Smooth muscle cell (in vitro differentiated cells): ENCODE measurements at regions not wholly inside any gene's neighbourhood (a gene's known extent, or its start where the extent isn't known, plus 50 kb on each side); places are given as distances from the start of the nearest gene placed in this dataset.

Experiments used
- DNase-seq: peaks from one replicate; lab custom pipeline; 2025; ENCODE audit not compliant: unreplicated experiment; lab: John Stamatoyannopoulos, UW
- H2AFZ ChIP-seq: fragments of 200-600 bp; sonication (generic); 2 replicates; pipeline ENCODE4 v1.6.0; 2016; ENCODE audit warnings: antibody characterized with exemption, low read depth, mild to moderate bottlenecking
- H3F3A ChIP-seq: fragments of 200-600 bp; sonication (generic); 2 replicates; pipeline ENCODE4 v1.6.0; 2017; ENCODE audit warnings: antibody characterized with exemption, low read depth
- H3K27ac ChIP-seq: fragments of 200-600 bp; sonication (generic); 2 replicates; pipeline ENCODE4 v1.5.1; 2016; ENCODE audit warnings: low read depth, mild to moderate bottlenecking
- H3K27me3 ChIP-seq: fragments of 200-600 bp; sonication (generic); 2 replicates; pipeline ENCODE4 v1.6.1; 2016; ENCODE audit warnings: low read depth, mild to moderate bottlenecking
- H3K36me3 ChIP-seq: fragments of 200-600 bp; sonication (generic); 2 replicates; pipeline ENCODE4 v1.5.1; 2016; ENCODE audit warnings: low read depth
- H3K4me1 ChIP-seq: fragments of 200-600 bp; sonication (generic); 2 replicates; pipeline ENCODE4 v1.5.1; 2016; ENCODE audit warnings: low read depth
- H3K4me2 ChIP-seq: fragments of 200-600 bp; sonication (generic); 2 replicates; pipeline ENCODE4 v1.6.0; 2016; ENCODE audit warnings: mild to moderate bottlenecking
- H3K4me3 ChIP-seq: fragments of 200-600 bp; sonication (generic); 2 replicates; pipeline ENCODE4 v1.5.1; 2016; ENCODE audit warnings: mild to moderate bottlenecking
- H3K79me2 ChIP-seq: fragments of 200-600 bp; sonication (generic); 2 replicates; pipeline ENCODE4 v1.6.0; 2016; ENCODE audit warnings: low read depth, mild to moderate bottlenecking
- H3K9ac ChIP-seq: fragments of 200-600 bp; sonication (generic); 2 replicates; pipeline ENCODE4 v1.6.0; 2016; ENCODE audit warnings: low read depth
- H3K9me3 ChIP-seq: fragments of 200-600 bp; sonication (generic); replicated peaks from 2 replicates; pipeline ENCODE4 v1.5.1; 2016; ENCODE audit warnings: low read depth
- H4K20me1 ChIP-seq: fragments of 200-600 bp; sonication (generic); 2 replicates; pipeline ENCODE4 v1.6.0; 2016; ENCODE audit warnings: low read depth
- WGBS: methylation state at CpG from one replicate; pipeline ENCODE4 v1.1.7; 2016; ENCODE audit warnings: low lambda C conversion rate; 5-methylcytosine and 5-hydroxymethylcytosine counted together
- TF ChIP-seq, protein P1 (sequence below): fragments of 200-600 bp; sonication (generic); IDR thresholded peaks from 2 replicates; pipeline ENCODE4 v1.5.1; 2017; ENCODE audit warnings: borderline replicate concordance, mild to moderate bottlenecking, antibody characterized with exemption; ENCODE audit not compliant: insufficient read depth, poor library complexity, severe bottlenecking

DNA sequence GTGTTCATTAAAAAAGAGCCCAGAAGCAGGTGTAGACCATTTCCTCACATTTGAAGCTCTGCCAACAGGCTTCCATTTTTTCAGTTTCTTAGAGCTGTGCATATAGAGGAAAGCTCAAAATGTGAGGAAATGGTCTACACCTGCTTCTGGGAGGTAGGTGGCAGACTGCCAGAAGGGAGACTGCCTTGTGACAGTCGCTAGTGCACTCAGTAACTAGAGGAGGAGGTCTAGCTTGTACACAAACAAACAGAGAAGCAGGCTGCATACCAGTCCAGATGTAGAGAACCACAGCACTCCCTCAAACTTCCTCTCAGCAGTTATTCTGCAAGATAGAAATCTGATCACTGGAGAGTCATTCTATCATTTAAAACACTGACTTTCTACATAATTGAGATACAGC lies 800.2 kb downstream of the EFNB2 start:
- no peaks in the 10 kb centered on the region for H3K9me3 ChIP-seq
- no peak for DNase-seq
- H3K27ac ChIP-seq: no peak overlapping the region
- no peaks in the 10 kb centered on the region for H3K27me3 ChIP-seq
- H3K4me3 ChIP-seq: no peak overlapping the region
- H2AFZ ChIP-seq: no peak overlapping the region
- no peaks in the 10 kb centered on the region for H3F3A ChIP-seq
- H3K4me2 ChIP-seq: no peak overlapping the region
- H3K4me1 ChIP-seq: no peaks in the 10 kb centered on the region
- H3K36me3 ChIP-seq: no peaks in the 10 kb centered on the region
- no peaks in the 10 kb centered on the region for H4K20me1 ChIP-seq
- 64% methylated on average over 1 of the region's 1 CpG for WGBS
- no peak overlapping the region for H3K9ac ChIP-seq
- TF ChIP-seq, protein P1, sequence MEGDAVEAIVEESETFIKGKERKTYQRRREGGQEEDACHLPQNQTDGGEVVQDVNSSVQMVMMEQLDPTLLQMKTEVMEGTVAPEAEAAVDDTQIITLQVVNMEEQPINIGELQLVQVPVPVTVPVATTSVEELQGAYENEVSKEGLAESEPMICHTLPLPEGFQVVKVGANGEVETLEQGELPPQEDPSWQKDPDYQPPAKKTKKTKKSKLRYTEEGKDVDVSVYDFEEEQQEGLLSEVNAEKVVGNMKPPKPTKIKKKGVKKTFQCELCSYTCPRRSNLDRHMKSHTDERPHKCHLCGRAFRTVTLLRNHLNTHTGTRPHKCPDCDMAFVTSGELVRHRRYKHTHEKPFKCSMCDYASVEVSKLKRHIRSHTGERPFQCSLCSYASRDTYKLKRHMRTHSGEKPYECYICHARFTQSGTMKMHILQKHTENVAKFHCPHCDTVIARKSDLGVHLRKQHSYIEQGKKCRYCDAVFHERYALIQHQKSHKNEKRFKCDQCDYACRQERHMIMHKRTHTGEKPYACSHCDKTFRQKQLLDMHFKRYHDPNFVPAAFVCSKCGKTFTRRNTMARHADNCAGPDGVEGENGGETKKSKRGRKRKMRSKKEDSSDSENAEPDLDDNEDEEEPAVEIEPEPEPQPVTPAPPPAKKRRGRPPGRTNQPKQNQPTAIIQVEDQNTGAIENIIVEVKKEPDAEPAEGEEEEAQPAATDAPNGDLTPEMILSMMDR: no peak
- no peaks in the 10 kb centered on the region for H3K79me2 ChIP-seq

DNA sequence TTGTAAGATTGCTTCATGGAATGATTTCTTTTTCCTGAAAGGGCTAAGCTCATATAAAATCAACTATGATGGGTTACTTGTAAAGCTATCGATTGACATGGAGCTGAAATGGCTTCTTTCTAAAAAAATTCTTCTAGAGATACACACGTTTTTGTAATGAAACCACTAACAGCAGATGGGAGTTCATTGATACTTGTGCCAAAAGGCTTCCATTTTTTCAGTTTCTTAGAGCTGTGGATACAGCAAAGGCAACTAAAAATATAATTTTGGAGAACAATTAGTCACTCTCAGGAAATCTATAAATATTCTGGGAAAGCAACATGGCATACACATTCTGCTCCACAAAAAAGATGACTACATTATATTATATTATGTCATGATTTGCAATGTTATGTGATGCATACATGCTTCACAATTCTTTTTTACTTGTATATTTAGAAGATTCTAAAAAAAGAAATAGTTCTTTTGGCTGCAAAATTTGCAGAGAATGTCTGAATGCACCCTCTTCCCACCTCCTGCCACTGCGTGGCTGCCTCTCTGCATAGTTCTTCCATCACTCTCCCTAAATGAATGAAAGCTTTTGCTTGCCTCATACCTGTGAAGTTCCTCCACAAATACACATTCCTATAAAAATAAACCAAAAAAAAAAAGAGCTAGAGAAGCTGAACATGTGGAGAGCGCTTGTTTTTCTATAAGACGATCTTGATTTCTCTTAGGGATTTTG lies 802.5 kb downstream of the EFNB2 start:
- Histone ChIP-seq H3K9ac (no peak overlapping the region), H3K36me3 (no peaks in the 10 kb centered on the region)
- WGBS: 85% methylated on average over 5 of the region's 5 CpGs

DNA sequence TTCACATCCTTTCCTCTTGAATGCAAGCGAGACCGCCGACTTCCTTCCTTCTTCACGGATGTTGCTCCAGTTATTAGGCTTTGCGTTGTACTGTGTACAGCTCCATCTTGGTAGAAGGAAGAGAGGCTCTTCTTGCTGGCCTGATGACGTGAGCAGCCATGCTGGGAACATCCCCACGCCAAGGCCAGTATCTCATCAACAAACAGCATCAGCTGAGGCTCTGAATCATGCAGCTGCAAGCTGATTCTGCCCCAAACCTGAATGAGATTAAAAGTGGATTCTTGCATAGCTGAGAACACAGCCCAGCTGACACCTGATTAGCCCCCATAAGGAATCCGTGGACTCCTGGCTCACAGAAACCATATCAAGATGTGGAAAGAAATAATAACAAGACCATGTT lies 809.6 kb downstream of the EFNB2 start:
- no peaks in the 10 kb centered on the region for H3F3A ChIP-seq
- no peaks in the 10 kb centered on the region for H3K27me3 ChIP-seq
- no peak overlapping the region for H3K27ac ChIP-seq
- 92% methylated on average over 8 of the region's 8 CpGs for WGBS
- no peaks in the 10 kb centered on the region for H3K9me3 ChIP-seq
- no peak overlapping the region for H2AFZ ChIP-seq
- H3K4me3 ChIP-seq: no peak overlapping the region
- TF ChIP-seq, protein P1: no peak
- H3K4me2 ChIP-seq: no peak overlapping the region
- H3K4me1 ChIP-seq: no peaks in the 10 kb centered on the region
- H3K36me3 ChIP-seq: no peaks in the 10 kb centered on the region
- H3K79me2 ChIP-seq: no peaks in the 10 kb centered on the region
- no peaks in the 10 kb centered on the region for H4K20me1 ChIP-seq
- DNase-seq: no peak
- no peak overlapping the region for H3K9ac ChIP-seq

More for the DNA sequence above, 802.5 kb downstream of the EFNB2 start:
- no peaks in the 10 kb centered on the region for H3K9me3 ChIP-seq
- H4K20me1 ChIP-seq: no peaks in the 10 kb centered on the region
- no peaks in the 10 kb centered on the region for H3K4me1 ChIP-seq
- TF ChIP-seq, protein P1: no peak
- no peak overlapping the region for H3K4me3 ChIP-seq
- H2AFZ ChIP-seq: no peak overlapping the region
- no peaks in the 10 kb centered on the region for H3F3A ChIP-seq
- no peak for DNase-seq
- no peak overlapping the region for H3K4me2 ChIP-seq
- no peak overlapping the region for H3K27ac ChIP-seq
- no peaks in the 10 kb centered on the region for H3K27me3 ChIP-seq
- no peaks in the 10 kb centered on the region for H3K79me2 ChIP-seq

DNA sequence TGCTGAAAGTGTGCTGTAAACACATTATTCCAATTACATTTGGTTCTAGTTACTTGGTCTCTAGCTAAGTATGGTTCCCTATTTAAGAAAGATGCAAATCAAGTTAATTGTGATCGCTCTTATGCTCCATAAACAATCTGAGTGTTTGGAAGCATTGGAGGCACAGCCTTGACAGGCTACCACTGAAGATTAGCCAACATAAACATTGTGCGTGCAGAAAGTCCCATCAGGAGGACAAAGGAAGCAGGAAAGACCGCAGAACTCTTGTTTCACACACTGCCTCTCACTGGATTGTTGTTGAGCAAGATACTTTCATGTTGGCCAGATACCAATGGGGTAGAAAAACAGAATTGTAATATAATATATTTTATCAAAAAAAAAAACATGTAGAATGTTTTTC lies 814.4 kb downstream of the EFNB2 start:
- Histone ChIP-seq H3K4me3 (no peak overlapping the region), H3K27me3 (no peaks in the 10 kb centered on the region), H3F3A (no peaks in the 10 kb centered on the region), H4K20me1 (no peaks in the 10 kb centered on the region), H3K4me1 (no peaks in the 10 kb centered on the region), H3K9me3 (no peaks in the 10 kb centered on the region), H3K27ac (no peak overlapping the region), H3K36me3 (no peaks in the 10 kb centered on the region), H3K9ac (no peak overlapping the region), H3K4me2 (no peak overlapping the region), H2AFZ (no peak overlapping the region), H3K79me2 (no peaks in the 10 kb centered on the region)
- no peak for DNase-seq
- TF ChIP-seq, protein P1: no peak
- WGBS: 55% methylated on average over 3 of the region's 3 CpGs
